ENCODE measurements at regions not wholly inside any gene's neighbourhood (a gene's known extent, or its start where the extent isn't known, plus 50 kb on each side); places are given as distances from the start of the nearest gene placed in this dataset.

DNA sequence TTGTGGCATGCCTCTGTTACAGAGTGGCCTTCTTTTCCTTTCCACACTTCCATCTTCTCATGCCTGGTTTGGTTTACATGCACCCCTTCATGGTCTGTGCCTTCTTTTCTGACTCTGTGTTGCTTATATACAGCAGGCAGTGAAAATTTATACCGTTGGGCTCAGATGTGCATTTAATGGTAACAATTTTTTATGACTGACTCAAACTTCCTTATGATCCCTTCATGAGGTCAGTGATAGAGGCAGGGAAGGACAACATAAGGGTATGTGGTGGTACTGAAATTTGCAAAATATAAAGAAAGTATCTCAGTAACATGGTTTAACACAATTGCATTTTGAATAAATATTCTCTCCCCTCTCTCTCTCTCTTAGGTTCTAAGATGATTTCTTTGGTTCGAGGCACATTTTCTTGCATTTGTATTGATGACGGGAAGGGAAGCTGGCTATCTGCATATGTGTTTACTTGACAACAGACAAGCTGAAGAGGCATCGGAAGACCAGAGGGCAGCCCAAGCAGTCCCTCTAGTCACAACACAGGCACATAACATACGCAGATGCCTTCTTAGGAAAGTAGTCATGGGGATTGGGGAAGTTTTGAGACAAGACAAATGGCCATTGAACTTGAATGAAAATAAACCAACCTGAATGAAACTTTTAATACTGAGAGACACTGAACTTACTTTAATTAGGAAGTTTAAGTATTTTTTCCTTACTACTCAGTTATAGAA, 163.3 kb upstream of the LEF1 start:
- no peak for DNase-seq (ENCODE audit: low read depth)

DNA sequence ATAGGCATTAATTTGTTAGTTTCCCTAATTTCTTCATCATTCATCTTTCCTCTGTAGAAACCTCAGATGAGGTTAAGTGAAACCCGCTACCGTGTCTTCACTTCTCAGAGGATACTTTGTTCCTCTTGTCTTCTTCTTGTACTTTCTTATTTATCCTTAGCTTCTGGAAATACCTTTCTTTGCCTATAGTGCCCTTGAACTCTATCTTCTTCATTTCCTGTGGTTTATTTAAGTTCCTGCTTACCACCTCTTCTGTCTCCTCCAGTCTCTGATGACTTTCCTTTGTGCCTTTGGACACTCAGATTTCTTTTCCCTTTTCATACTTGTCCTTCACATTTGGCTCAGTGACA, 159.6 kb upstream of the LEF1 start:
- DNase-seq (ENCODE audit: low read depth): no peak

DNA sequence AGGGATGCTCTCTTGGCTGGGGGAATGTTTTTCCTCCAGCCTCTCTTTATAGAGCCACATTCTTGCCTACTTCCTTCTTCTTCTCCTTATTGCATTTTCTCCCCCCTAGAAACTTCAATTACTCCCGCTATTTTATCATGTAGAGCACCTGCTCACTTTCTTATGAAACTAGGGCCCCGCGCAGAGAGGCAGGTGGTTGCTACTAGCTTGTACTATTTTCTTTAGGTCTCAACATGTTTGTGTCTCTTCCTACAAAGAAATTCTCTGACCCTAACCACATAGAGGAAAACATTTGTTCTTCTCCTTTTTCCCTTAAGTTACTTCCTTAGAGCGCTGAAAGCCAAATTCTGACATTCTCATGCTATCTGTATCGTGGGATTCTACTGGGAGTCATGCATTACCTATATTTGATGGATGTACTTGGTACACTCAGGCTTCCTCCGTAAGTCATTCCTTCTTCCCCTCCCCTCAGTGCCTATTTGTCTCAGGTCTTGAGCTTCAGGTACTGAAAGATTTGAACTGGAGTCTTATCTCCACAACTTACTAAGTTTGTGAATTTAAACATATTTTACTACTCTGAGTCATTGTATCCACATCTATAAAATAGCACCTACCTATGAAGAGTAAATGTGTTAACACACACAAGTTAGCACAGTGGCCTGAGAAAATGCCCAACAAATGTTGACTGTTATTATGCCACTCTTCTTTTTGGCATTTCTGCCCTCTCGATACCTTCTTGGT, 159.1 kb upstream of the LEF1 start:
- no peak for DNase-seq (ENCODE audit: low read depth)

DNA sequence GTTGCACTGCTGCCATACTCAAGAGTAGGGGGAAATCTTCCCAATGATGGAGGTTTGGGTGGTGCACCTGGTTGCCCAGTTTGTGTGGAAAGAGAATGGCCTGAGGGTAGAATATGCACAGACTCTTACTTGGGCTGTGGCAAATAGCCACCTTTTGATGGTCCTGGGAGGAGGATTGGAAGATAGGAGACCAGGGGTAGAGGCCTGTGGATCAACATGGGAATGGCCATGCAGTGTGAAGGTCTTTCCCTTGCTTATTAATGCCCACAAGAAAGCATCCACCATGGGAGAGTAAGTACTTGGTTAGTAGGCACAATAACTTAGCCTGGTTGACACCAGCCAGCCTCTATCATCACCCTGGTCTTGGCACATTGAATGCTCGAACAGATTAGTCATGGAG, 156.8 kb upstream of the LEF1 start:
- DNase-seq (ENCODE audit: low read depth): no peak

DNA sequence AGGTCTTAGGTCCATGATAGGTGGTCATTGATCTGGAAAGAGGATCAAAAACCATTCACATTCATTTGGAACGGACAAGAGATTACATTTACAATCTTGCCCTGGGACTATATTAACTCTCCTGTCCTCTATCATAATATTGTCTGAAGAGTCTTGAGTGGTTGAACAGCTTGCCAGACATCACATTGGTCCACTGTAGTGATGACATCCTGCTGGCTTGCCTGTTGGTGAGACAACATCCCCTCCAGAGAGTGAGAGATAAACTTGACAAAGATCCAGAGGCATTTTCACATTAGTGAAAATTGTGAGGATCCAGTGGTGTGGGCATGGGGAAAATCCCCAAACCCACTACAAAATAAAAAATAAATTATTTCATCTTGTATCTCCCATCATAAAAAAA, 155.7 kb upstream of the LEF1 start:
- no peak for DNase-seq (ENCODE audit: low read depth)

DNA sequence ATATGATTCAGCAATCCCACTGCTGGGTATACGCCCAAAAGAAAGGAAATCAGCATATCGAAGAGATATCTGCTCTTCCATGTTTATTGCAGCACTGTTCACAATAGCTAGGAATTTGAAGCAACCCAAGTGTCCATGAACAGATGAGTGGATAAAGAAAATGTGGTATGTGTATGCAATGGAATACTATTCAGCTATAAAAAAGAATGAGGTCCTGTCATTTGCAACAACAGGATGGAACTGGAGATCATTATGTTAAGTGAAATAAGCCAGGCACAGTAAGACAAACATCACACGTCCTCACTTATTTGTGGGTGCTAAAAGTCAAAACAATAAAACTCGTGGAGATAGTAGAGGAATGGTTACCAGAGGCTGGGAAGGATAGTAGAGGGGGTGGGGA, 153.8 kb upstream of the LEF1 start:
- DNase-seq (ENCODE audit: low read depth): no peak

DNA sequence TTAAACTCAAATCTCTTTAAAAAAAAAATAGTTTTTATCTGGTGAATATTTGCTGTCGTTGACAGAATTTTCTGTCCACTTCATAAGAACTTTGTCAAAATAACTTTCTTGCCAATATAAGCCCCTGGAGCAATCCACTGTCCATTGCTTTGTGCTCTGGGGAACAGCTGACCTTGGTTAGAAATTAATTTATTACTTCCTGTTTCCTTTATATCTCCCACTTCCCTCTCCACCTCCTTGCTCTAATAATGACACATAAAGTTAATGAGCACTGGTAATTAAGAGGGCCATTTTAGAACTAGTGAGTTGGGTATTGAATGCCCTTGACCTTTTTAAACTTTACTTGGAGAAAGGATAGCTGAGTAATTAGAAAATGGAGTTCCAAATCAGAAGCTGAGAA, 151.3 kb upstream of the LEF1 start:
- no peak for DNase-seq (ENCODE audit: low read depth)

DNA sequence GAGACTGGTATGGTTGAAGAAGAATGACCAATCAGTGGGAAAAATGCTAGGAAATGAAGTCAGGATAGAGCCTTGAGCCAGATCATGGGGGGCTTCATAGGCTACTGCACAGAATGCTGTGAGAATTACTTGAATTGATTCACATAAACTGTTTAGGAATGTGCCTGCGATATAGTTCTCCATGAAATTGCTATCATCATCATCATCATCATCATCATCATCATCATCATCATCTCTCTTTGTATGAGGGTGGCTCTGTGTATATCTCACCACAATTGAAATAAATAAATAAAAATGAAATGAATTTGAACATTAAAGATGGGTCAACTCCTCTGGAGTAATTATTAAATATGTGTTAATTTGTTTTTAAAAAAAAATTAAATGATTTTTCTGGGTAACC, 148.6 kb upstream of the LEF1 start:
- DNase-seq (ENCODE audit: low read depth): no peak

DNA sequence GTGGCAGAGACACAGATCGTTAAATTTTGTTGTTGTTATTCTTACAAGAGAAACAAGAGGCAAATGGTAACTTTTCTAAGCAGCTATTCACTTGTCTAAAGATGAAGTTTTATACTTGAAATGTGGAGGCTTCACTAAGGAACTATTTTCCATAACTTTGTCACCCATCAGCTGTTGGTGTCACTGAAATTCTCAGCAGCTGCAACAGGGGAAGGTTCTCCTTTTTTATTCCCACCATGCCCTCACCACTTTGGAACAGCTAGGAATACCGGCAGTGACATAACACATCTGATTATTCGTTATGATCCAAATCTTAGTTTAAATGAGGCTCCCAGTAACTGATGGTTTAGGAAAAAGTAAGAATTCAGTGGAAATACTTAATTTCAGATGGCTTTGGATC, 147.0 kb upstream of the LEF1 start:
- no peak for DNase-seq (ENCODE audit: low read depth)

DNA sequence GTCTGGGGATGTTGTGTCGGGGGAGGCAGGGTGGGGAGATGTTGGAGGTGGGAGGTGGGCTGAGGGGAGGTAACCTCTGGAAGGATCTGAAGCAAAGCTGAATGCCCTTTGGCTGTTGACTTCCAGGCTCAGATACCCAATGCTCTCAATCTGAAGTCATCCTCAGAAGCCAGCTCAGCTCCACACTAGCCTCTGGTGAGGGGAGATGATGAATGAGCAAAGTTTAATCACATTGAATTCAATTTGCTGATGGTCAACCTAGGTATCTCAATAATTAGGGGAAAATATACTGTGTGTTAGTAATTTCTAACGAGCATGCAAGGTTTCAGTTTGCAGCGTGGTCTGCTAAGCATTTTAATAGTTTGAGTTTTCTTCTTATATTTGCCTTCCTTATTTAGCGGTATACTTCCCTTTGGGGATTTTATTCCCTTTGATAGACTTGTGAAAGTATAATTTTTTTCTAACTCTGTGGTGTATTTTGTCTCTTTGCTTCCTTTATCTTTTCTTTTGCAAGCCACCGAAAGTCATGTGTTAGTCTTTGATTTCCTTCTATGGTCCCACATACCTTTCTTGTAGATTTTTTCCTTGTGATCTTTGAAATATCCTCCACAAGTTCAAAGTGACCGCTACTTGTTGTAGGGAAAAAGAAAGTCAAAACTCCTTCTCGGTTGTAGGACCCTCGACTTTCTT, 146.3 kb upstream of the LEF1 start:
- no peak for DNase-seq (ENCODE audit: low read depth)

DNA sequence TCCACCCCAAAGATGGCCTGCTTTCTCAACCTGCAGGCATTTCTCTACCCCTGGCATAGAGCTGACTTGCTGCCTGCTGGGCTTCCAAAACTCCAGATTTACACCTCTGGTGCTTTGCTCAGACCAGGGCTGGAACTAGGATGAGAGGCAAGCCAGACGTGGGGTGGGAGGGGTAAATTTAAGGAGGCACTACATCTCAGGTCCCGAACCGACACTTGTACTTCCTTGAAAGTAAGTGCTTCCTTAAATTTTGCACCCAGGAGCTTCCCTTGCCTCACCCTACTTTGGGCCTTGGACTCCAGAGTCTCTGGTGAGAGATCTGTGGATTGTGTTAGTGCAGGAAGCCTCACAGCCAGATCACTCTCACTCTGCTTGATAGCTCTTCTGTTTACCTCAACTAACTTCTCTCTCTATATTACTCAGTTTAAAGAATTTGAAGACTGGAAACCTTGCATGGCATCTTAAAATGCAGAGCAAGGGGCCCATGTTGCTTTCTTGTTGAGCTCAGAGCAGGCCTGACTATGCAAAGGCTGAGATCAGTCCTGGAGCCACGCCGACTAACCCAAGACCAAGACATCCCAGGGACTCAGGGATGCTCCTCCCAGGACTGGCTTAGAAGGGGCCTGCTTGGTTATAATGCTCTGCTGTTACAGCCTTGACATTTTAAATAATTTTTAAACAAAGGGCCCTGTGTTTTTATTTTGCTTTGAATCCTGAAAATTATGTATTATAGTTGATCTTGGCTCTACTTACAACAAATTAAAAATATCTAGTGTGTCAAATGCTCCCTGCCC, 145.0 kb upstream of the LEF1 start:
- no peak for DNase-seq (ENCODE audit: low read depth)

DNA sequence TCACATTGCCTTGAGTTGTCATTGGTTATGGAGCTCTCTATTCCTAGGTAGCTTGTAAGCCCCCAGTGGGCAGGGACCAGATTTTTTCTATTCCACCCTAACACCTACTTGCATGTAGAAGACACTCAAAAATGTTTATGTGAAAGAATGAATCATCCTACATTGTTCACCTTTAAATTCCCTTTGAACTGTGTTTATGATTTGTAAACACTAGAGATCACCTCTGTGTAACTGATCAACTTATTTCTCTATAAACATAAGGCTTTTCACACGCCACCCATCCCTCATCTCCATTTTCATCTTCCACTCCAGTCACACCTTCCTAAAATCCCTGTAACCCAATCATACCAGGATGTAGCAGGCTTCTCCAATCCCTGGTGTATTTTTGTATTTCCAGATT, 142.6 kb upstream of the LEF1 start:
- DNase-seq (ENCODE audit: low read depth): no peak

DNA sequence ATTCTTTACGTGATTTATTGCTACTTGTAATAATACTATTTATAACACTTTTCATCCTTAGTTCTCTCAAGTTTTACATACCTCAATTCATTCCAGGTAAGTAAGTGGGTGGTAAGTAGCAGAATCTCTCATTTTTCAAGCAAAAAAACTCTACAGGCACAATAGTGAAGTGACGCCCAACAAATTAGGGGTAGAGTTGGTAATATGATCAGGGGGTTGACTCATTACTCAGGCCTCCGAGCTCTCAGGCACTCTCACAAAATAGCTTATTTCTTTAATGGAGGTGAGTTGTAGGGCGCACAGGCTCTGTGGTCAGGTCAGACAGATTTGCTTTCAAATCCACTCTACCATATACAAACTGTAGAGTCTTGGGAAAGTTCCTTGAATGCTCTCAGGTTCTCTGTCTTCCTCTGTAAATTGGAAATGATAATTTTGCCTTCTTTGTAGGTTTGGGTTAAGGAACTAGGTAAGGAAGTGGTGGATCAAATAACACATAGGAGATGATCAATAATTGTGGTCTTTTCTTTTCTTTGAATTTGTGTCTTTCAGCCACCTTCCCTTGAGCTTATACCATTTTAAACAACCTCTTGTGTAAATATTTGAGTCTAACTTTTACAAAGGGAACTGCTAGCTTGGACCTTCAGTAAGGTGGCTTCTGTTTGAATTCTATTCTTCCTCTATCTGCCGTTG, 134.9 kb upstream of the LEF1 start:
- no peak for DNase-seq (ENCODE audit: low read depth)

DNA sequence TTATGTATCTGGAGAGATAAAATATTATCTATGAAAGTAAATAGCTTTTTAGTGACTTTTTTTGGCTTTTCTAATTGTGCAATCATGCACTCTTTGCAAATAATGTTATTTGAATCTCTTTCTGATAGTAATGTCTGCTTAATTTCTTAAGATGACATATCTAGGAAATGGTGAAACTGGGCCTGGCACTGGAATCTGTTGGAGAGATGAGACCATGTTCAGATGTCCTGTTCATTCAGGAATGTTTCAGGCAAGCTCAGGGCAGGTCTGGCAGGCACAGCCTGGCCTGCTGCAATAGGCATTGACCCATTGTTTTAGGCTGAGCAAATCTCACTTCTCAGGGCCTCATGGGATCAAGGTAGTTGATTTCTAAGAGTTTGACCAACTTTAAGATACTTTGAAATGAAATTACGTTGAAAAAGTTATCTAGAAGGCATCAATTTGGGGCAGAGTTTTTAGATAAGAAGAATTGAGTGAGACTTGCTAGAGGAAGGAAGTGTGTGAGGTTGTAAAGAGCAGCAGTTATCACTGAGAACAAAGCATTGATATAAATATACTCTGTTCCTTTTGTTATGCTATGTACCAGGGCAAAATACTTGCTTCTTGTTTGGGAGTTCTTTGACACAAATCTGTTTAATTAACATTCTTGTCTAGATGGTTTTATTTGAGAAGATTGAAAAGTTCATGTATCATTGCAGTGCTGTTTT, 133.0 kb upstream of the LEF1 start:
- no peak for DNase-seq (ENCODE audit: low read depth)

DNA sequence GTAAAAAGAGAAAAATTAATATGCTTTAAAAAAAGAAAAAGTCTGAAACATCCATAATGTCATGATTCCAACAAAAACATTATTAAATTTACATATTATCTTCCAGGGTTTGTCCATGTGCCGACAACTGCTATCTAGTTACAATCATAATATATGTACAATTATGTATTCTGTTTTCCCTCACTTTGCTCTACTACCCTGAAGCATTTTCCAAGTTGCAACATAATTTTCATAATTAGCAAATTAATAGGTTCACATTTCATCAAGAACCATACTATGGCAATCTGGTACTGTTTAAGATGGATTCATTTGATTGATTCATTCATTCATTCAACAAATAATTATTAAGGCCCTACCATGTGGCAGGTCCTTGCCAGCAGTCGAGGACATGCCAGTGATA, 128.9 kb upstream of the LEF1 start:
- no peak for DNase-seq (ENCODE audit: low read depth)

DNA sequence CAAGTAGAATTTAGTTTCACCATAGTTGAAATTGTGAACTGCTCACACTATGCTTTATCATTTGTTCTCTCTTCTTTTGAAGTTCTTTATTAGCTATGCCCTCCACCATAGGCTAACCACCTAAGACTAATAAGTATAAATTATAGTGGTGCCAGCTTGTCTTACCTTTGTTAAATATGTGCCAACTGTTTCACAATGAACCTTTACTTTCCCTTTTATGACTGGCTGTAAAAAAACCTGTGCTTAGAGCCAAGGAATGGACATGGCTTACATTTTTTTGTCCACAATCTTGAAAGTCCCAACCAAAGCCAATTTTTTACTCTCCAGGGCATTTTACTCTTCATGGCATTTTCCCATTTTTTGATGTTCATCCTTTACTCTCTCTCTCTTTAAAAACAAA, 123.5 kb upstream of the LEF1 start:
- no peak for DNase-seq (ENCODE audit: low read depth)

DNA sequence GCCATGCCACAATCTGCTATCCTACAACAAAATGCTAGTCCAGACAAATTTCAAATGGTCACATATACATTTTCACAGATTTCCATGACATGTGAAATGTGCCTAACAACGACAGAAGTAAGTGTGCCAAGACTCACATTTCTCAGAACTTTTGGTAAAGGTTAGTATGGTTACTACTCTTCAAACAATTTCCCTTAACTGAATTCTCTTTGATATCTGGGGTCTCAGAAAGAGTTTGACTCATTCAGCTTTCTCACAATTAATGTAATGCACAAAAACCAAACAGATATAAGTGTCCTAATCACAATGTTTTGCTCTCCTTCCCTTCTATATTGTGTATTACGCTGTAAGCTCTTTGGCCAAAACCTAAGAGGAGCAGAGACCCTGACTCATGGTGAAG, 122.4 kb upstream of the LEF1 start:
- DNase-seq (ENCODE audit: low read depth): no peak

DNA sequence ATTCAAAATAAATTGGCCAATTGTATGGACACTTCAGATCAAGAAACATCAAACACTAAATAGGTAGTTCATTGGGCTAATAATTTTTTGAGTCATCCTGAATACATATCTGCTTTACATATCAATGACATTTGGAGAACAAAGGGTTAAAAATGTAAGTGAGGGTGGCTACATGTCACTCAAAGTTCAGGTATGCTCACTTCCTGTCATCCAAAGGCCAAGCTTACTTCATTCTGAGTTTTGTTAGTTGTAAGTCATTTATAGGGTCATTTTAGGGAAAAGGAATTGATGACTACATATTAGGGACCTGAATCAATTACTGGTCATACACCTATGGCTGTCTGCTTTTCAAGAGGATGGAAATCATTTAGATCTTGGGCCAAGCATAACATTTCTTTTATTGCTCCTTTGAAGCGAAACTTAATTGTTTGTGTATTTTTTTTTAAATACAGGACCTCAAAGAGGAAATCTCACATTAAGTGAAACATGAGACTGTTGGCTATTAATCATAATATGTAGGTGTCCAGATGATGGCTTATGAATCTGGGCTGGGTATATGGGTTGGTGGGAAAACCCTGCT, 119.2 kb upstream of the LEF1 start:
- DNase-seq (ENCODE audit: low read depth): no peak

DNA sequence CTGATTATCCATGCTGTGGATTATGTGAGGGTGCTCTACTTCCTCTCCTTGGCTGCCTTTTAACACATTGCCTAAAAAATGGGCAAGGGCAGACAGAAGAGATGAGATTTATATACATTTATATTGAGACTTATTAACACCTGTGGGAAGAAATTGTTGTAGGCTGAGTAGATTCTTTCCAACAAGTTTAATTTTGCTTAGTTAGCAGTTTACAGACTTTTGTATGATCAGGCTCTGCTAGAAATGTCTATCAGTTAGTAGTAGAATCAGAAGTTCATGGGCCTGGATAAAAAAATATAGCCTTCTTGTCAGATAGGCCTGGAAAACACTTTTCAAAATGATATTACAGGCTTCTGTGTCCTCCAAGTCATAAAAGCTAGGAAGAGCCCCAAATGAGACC, 111.3 kb upstream of the LEF1 start:
- no peak for DNase-seq (ENCODE audit: low read depth)

DNA sequence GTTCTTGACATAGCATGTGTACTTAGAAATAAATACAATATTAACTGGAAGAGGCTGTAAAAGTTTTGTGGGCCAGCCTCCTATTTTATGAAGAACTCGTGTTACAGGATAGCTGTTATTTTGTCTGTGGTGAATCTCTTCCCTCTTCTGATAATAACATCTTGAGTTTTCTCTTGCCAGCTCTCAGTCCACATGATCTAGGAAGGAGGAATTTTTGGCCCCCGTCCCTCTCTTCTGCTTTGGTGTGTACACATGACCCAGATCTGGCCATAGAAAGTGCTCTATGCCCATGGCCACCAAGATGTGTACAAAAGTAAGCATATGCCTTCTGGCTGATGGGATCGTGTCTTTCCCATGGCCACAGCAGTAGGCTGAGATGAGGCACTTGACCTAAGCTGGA, 108.0 kb upstream of the LEF1 start:
- DNase-seq (ENCODE audit: low read depth): no peak

DNA sequence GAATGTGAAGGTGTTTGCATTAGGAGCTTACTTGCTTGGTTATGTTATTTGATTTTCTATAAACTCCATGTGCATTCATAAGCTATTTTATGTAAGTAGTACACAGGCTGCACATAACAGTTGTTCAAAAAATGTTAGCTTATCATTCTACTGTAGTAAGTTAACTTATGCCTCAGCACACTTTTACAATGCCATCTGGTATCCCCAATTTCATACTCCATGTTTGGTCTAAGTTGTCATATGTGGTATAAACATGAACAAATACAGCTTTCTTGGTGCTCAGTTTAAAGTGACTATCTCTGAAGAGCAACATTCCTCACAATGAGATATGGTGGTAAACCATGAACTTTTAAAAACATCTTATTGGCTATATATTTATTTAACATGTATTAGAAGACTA, 104.3 kb upstream of the LEF1 start:
- no peak for DNase-seq (ENCODE audit: low read depth)
